Peyer's patch (tissue), 4 donors: ENCODE measurements at regions not wholly inside any gene's neighbourhood (a gene's known extent, or its start where the extent isn't known, plus 50 kb on each side); places are given as distances from the start of the nearest gene placed in this dataset.

Experiments
- POLR2A ChIP-seq, 2 donors: fragments of 450-650 bp; IDR thresholded peaks; one replicate each; pipeline ENCODE4 v1.5.1; 2017; ENCODE audit warnings: antibody characterized with exemption in 2 of 2, mild to moderate bottlenecking in 2 of 2, moderate library complexity in 2 of 2
- TF ChIP-seq, protein P1 (sequence below), 6 experiments: fragments of 450-650 bp in 4 of 6; fragments of 200-600 bp in 2 of 6; sonication (generic) in 1 of 6; IDR thresholded peaks; one replicate each; pipeline ENCODE4 v1.5.1; 2017 to 2019; ENCODE audit warnings: antibody characterized with exemption in 6 of 6, mild to moderate bottlenecking in 3 of 6, moderate library complexity in 1 of 6

DNA sequence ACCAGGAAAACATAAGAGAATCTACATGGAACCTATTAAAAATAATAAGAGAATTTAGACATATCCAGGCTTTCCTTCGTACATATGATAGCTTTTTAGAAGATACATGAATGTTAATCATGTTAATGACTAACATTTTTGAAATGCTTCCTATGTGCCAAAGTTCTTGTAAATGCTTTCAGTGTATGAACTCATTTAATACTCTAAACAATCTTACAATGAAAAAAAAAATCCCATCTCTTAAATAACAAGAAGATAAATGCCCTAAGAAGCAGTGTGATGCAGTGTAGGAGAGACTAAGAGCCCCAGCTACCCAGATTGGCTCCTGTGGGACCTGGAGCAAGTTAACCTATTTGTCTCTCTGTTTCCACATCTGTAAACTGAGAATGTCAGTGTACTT, 220.4 kb upstream of the MYOCD start:
- TF ChIP-seq, protein P1, sequence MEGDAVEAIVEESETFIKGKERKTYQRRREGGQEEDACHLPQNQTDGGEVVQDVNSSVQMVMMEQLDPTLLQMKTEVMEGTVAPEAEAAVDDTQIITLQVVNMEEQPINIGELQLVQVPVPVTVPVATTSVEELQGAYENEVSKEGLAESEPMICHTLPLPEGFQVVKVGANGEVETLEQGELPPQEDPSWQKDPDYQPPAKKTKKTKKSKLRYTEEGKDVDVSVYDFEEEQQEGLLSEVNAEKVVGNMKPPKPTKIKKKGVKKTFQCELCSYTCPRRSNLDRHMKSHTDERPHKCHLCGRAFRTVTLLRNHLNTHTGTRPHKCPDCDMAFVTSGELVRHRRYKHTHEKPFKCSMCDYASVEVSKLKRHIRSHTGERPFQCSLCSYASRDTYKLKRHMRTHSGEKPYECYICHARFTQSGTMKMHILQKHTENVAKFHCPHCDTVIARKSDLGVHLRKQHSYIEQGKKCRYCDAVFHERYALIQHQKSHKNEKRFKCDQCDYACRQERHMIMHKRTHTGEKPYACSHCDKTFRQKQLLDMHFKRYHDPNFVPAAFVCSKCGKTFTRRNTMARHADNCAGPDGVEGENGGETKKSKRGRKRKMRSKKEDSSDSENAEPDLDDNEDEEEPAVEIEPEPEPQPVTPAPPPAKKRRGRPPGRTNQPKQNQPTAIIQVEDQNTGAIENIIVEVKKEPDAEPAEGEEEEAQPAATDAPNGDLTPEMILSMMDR (IDR thresholded peaks at IDR 0.05) = no peak
- TF ChIP-seq POLR2A (IDR thresholded peaks at IDR 0.05) = no peak
